ENCODE measurements at regions not wholly inside any gene's neighbourhood (a gene's known extent, or its start where the extent isn't known, plus 50 kb on each side); places are given as distances from the start of the nearest gene placed in this dataset.

DNA sequence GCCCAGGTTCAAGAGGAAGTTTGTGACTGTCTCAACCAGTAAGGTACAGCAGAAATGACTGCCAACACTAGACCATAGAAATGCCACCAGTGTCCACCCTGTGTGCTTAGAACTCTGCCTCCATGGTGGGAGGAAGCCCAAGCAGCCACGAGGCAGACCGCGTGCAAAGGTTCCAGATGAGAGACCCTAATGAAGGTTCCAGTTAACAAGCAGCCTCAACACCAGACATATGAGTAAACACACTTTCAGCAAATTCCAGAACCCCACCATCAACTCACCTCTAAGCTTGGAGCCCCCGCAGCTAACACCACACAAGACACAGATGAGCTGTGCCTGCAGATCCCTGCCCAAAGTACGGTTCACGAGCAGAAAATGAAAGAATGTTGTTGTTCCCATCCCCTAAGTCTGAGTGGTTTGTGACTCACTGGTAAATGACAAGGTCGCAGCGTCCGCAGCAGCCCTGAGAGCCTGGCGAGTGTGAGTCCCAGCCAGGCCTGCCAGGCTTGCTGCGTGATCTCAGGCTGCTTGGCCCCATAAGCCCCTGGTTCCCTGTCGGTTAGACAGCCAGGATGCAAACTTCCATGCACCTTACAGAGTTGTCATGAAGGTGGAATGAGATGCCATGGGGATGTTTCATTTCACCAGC, 193.7 kb downstream of the C16orf95 start:
- TF ChIP-seq, protein P1, sequence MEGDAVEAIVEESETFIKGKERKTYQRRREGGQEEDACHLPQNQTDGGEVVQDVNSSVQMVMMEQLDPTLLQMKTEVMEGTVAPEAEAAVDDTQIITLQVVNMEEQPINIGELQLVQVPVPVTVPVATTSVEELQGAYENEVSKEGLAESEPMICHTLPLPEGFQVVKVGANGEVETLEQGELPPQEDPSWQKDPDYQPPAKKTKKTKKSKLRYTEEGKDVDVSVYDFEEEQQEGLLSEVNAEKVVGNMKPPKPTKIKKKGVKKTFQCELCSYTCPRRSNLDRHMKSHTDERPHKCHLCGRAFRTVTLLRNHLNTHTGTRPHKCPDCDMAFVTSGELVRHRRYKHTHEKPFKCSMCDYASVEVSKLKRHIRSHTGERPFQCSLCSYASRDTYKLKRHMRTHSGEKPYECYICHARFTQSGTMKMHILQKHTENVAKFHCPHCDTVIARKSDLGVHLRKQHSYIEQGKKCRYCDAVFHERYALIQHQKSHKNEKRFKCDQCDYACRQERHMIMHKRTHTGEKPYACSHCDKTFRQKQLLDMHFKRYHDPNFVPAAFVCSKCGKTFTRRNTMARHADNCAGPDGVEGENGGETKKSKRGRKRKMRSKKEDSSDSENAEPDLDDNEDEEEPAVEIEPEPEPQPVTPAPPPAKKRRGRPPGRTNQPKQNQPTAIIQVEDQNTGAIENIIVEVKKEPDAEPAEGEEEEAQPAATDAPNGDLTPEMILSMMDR (IDR thresholded peaks at IDR 0.05) = no peak
- TF ChIP-seq POLR2A (IDR thresholded peaks at IDR 0.05) (no peak), POLR2AphosphoS5 (IDR thresholded peaks at IDR 0.05) (no peak)
